Vagina (tissue), 2 donors: ENCODE measurements at regions not wholly inside any gene's neighbourhood (a gene's known extent, or its start where the extent isn't known, plus 50 kb on each side); places are given as distances from the start of the nearest gene placed in this dataset.

Source experiments
- POLR2A ChIP-seq, 2 donors: fragments of 450-650 bp; IDR thresholded peaks; one replicate each; pipeline ENCODE4 v1.6.1; 2017; ENCODE audit warnings: antibody characterized with exemption in 2 of 2, mild to moderate bottlenecking in 2 of 2, moderate library complexity in 2 of 2
- TF ChIP-seq, protein P1 (sequence below), 3 experiments: fragments of 450-650 bp in 2 of 3; fragments of 200-600 bp in 1 of 3; sonication (generic) in 1 of 3; IDR thresholded peaks; one replicate each; pipeline ENCODE4 v1.5.1; 2017 to 2019; ENCODE audit warnings: antibody characterized with exemption in 3 of 3, mild to moderate bottlenecking in 2 of 3, moderate library complexity in 2 of 3

- TF ChIP-seq, protein P1, sequence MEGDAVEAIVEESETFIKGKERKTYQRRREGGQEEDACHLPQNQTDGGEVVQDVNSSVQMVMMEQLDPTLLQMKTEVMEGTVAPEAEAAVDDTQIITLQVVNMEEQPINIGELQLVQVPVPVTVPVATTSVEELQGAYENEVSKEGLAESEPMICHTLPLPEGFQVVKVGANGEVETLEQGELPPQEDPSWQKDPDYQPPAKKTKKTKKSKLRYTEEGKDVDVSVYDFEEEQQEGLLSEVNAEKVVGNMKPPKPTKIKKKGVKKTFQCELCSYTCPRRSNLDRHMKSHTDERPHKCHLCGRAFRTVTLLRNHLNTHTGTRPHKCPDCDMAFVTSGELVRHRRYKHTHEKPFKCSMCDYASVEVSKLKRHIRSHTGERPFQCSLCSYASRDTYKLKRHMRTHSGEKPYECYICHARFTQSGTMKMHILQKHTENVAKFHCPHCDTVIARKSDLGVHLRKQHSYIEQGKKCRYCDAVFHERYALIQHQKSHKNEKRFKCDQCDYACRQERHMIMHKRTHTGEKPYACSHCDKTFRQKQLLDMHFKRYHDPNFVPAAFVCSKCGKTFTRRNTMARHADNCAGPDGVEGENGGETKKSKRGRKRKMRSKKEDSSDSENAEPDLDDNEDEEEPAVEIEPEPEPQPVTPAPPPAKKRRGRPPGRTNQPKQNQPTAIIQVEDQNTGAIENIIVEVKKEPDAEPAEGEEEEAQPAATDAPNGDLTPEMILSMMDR (IDR thresholded peaks at IDR 0.05): no peak
- no peak for TF ChIP-seq POLR2A (IDR thresholded peaks at IDR 0.05)
These were observed 57.1 kb downstream of the GRIN2B start for GRCh38 chr12:13924286-13924685.
